GM23248 (cell line): ENCODE measurements at regions not wholly inside any gene's neighbourhood (a gene's known extent, or its start where the extent isn't known, plus 50 kb on each side); places are given as distances from the start of the nearest gene placed in this dataset.
"Not testable (repeated sequence)": the region's sequence is repeated elsewhere in the genome, so short reads cannot be mapped to it uniquely, and the experiment has no call there.

ENCODE experiments used
- DNase-seq: peaks from one replicate; pipeline ENCODE4 v3.0.0-alpha.2; 2015
- H2AFZ ChIP-seq: fragments of 200-600 bp; sonication (generic); 2 replicates; pipeline ENCODE4 v1.6.1; 2016; ENCODE audit warnings: antibody characterized with exemption
- H3F3A ChIP-seq: fragments of 200-600 bp; sonication (generic); 2 replicates; pipeline ENCODE4 v1.6.1; 2016; ENCODE audit warnings: mild to moderate bottlenecking, antibody characterized with exemption, mixed run types; ENCODE audit not compliant: insufficient read depth
- H3K27ac ChIP-seq: fragments of 200-600 bp; sonication (generic); 2 replicates; pipeline ENCODE4 v1.5.1; 2016; ENCODE audit warnings: mild to moderate bottlenecking
- H3K27me3 ChIP-seq: fragments of 200-600 bp; sonication (generic); replicated peaks from 2 replicates; pipeline ENCODE4 v1.6.1; 2016; ENCODE audit warnings: mild to moderate bottlenecking; ENCODE audit not compliant: insufficient read depth
- H3K36me3 ChIP-seq: fragments of 200-600 bp; sonication (generic); 2 replicates; pipeline ENCODE4 v1.6.1; 2016; ENCODE audit warnings: low read depth, mild to moderate bottlenecking
- H3K4me1 ChIP-seq: fragments of 200-600 bp; sonication (generic); 2 replicates; pipeline ENCODE4 v1.6.1; 2016; ENCODE audit warnings: mild to moderate bottlenecking; ENCODE audit not compliant: insufficient read depth
- H3K4me2 ChIP-seq: fragments of 200-600 bp; sonication (generic); one replicate; pipeline ENCODE4 v1.6.1; 2016; ENCODE audit warnings: mild to moderate bottlenecking; ENCODE audit not compliant: unreplicated experiment
- H3K4me3 ChIP-seq: fragments of 200-600 bp; sonication (generic); 2 replicates; pipeline ENCODE4 v1.5.1; 2016; ENCODE audit warnings: mild to moderate bottlenecking
- H3K79me2 ChIP-seq: fragments of 200-600 bp; sonication (generic); 2 replicates; pipeline ENCODE4 v1.6.1; 2016; ENCODE audit warnings: mild to moderate bottlenecking; ENCODE audit not compliant: insufficient read depth
- H3K9ac ChIP-seq: fragments of 200-600 bp; sonication (generic); 2 replicates; pipeline ENCODE4 v1.6.1; 2016; ENCODE audit warnings: mild to moderate bottlenecking
- H3K9me2 ChIP-seq: fragments of 200-600 bp; sonication (generic); 2 replicates; pipeline ENCODE4 v1.6.1; 2016; ENCODE audit warnings: mixed run types, mild to moderate bottlenecking, moderate library complexity; ENCODE audit not compliant: insufficient read depth
- H3K9me3 ChIP-seq: fragments of 200-600 bp; sonication (generic); one replicate; pipeline ENCODE4 v1.6.1; 2017; ENCODE audit warnings: low read depth
- H4K20me1 ChIP-seq: fragments of 200-600 bp; sonication (generic); 2 replicates; pipeline ENCODE4 v1.6.0; 2016; ENCODE audit not compliant: insufficient read depth
- EZH2 ChIP-seq: fragments of 200-600 bp; sonication (generic); IDR thresholded peaks from 2 replicates; pipeline ENCODE4 v1.6.1; 2018; ENCODE audit warnings: antibody characterized with exemption, mild to moderate bottlenecking; ENCODE audit not compliant: insufficient read depth, poor library complexity, severe bottlenecking
- EZH2phosphoT487 ChIP-seq: fragments of 200-600 bp; sonication (generic); IDR thresholded peaks from 2 replicates; pipeline ENCODE4 v1.6.1; 2018; ENCODE audit warnings: antibody characterized with exemption, moderate library complexity, mild to moderate bottlenecking, low read depth; ENCODE audit not compliant: insufficient read depth
- WGBS, 2 experiments: methylation state at CpG; one replicate each; pipeline ENCODE4 v1.1.6; 2015 to 2017; ENCODE audit warnings: low lambda C conversion rate in 2 of 2, low coverage in 1 of 2; ENCODE audit errors: missing lambda C conversion rate in 2 of 2; 5-methylcytosine and 5-hydroxymethylcytosine counted together
- in situ Hi-C: fragments of 300-500 bp; cut with MboI; formaldehyde crosslinking; loops from 2 replicates; pipeline ENCODE4 v1.15.0; 2020

- Histone ChIP-seq H3K9ac (no peak overlapping the region), H3K4me2 (no peak overlapping the region), H2AFZ (no peak overlapping the region), H3F3A (no peaks in the 10 kb centered on the region), H3K27me3 (no peaks in the 10 kb centered on the region), H4K20me1 (no peaks in the 10 kb centered on the region), H3K4me1 (no peaks in the 10 kb centered on the region), H3K9me2 (no peaks in the 10 kb centered on the region), H3K4me3 (no peak overlapping the region), H3K9me3 (no peaks in the 10 kb centered on the region), H3K36me3 (no peaks in the 10 kb centered on the region), H3K27ac (no peak overlapping the region), H3K79me2 (no peaks in the 10 kb centered on the region)
- no peak for DNase-seq
- in situ Hi-C loops: no loop called here
- 46 to 51% methylated on average over 13 of the region's 13 CpGs for WGBS, 2 experiments
- no peak for TF ChIP-seq EZH2
- no peak for TF ChIP-seq EZH2phosphoT487
These were observed 451.9 kb upstream of the MKI67 start for GRCh38 chr10:128577958-128578750.

GRCh38 chr10:128578766-128579165, 452.5 kb upstream of the MKI67 start:
- H3F3A ChIP-seq: no peaks in the 10 kb centered on the region
- no peaks in the 10 kb centered on the region for H3K36me3 ChIP-seq
- no peak overlapping the region for H3K27ac ChIP-seq
- in situ Hi-C loops: no loop called here
- H2AFZ ChIP-seq: no peak overlapping the region
- H3K9me2 ChIP-seq: no peaks in the 10 kb centered on the region
- H3K9ac ChIP-seq: no peak overlapping the region
- no peak overlapping the region for H3K4me2 ChIP-seq
- H3K9me3 ChIP-seq: no peaks in the 10 kb centered on the region
- no peaks in the 10 kb centered on the region for H3K4me1 ChIP-seq
- H3K79me2 ChIP-seq: no peaks in the 10 kb centered on the region
- H3K27me3 ChIP-seq: no peaks in the 10 kb centered on the region
- no peak for TF ChIP-seq EZH2phosphoT487
- no peak for TF ChIP-seq EZH2
- 60 to 66% methylated on average over 5 of the region's 5 CpGs for WGBS, 2 experiments
- H4K20me1 ChIP-seq: no peaks in the 10 kb centered on the region
- DNase-seq: no peak
- H3K4me3 ChIP-seq: no peak overlapping the region

- Histone ChIP-seq H3K4me2 (no peak overlapping the region), H2AFZ (no peak overlapping the region), H3K9me3 (no peaks in the 10 kb centered on the region), H4K20me1 (no peaks in the 10 kb centered on the region), H3F3A (no peaks in the 10 kb centered on the region), H3K9ac (no peak overlapping the region), H3K4me3 (no peak overlapping the region), H3K36me3 (no peaks in the 10 kb centered on the region), H3K4me1 (no peaks in the 10 kb centered on the region), H3K79me2 (no peaks in the 10 kb centered on the region), H3K27me3 (no peaks in the 10 kb centered on the region), H3K27ac (no peak overlapping the region), H3K9me2 (no peaks in the 10 kb centered on the region)
- DNase-seq: no peak
- in situ Hi-C loops: no loop called here
- no peak for TF ChIP-seq EZH2
- no peak for TF ChIP-seq EZH2phosphoT487
- WGBS, 2 experiments: 34 to 37% methylated on average over 8 of the region's 8 CpGs
These were observed 453.1 kb upstream of the MKI67 start for GRCh38 chr10:128579280-128579865.

- no peaks in the 10 kb centered on the region for H3K36me3 ChIP-seq
- H4K20me1 ChIP-seq: no peaks in the 10 kb centered on the region
- no peak overlapping the region for H3K9ac ChIP-seq
- no peaks in the 10 kb centered on the region for H3K27me3 ChIP-seq
- TF ChIP-seq EZH2phosphoT487: no peak
- no peak for TF ChIP-seq EZH2
- DNase-seq: no peak
- no peak overlapping the region for H3K4me3 ChIP-seq
- WGBS, 2 experiments: 41 to 59% methylated on average over 3 of the region's 3 CpGs
- H3F3A ChIP-seq: no peaks in the 10 kb centered on the region
- H3K79me2 ChIP-seq: no peaks in the 10 kb centered on the region
- in situ Hi-C loops: no loop called here
- H3K4me1 ChIP-seq: no peaks in the 10 kb centered on the region
- no peaks in the 10 kb centered on the region for H3K9me2 ChIP-seq
- H3K9me3 ChIP-seq: no peaks in the 10 kb centered on the region
- no peak overlapping the region for H3K4me2 ChIP-seq
- H2AFZ ChIP-seq: no peak overlapping the region
- H3K27ac ChIP-seq: no peak overlapping the region
These were observed 453.7 kb upstream of the MKI67 start for GRCh38 chr10:128579901-128580300.

GRCh38 chr10:128583125-128583524, 456.9 kb upstream of the MKI67 start:
- H3K4me2 ChIP-seq, H3K27me3 ChIP-seq, H3K9ac ChIP-seq, H3K4me3 ChIP-seq, DNase-seq, H3K9me2 ChIP-seq, in situ Hi-C loops, H3K27ac ChIP-seq, H2AFZ ChIP-seq, H3K36me3 ChIP-seq, H4K20me1 ChIP-seq, H3K79me2 ChIP-seq, H3F3A ChIP-seq, H3K9me3 ChIP-seq, H3K4me1 ChIP-seq: not testable (repeated sequence)
- 42 to 48% methylated on average over 2 of the region's 2 CpGs for WGBS, 2 experiments

- H3K4me1 ChIP-seq, H3K27ac ChIP-seq, H3K4me2 ChIP-seq, H3K79me2 ChIP-seq, H3K9me2 ChIP-seq, in situ Hi-C loops, H4K20me1 ChIP-seq, DNase-seq, H3F3A ChIP-seq, H3K27me3 ChIP-seq, H2AFZ ChIP-seq, H3K9me3 ChIP-seq, H3K36me3 ChIP-seq, H3K4me3 ChIP-seq, H3K9ac ChIP-seq: not testable (repeated sequence)
- WGBS, 2 experiments: 32 to 43% methylated on average over 2 to 3 of the region's 3 CpGs
These were observed 460.4 kb upstream of the MKI67 start for GRCh38 chr10:128586599-128586998.
